Stomach (tissue), 4 donors: ENCODE measurements at regions not wholly inside any gene's neighbourhood (a gene's known extent, or its start where the extent isn't known, plus 50 kb on each side); places are given as distances from the start of the nearest gene placed in this dataset.

Experiments used
- CTCF ChIP-seq, 7 experiments: fragments of 450-650 bp in 4 of 7; fragments of 200-600 bp in 3 of 7; sonication (generic) in 3 of 7; IDR thresholded peaks; one replicate each; pipeline ENCODE4 v1.5.1; 2016 to 2019; ENCODE audit warnings: antibody characterized with exemption in 7 of 7, control low read depth in 2 of 7, mild to moderate bottlenecking in 1 of 7
- EP300 ChIP-seq: sonication (generic); formaldehyde crosslinking; IDR thresholded peaks from one replicate; pipeline ENCODE4 v1.6.1; 2017; ENCODE audit warnings: antibody characterized with exemption
- POLR2A ChIP-seq, 4 donors: fragments of 450-650 bp; IDR thresholded peaks; one replicate each; pipeline ENCODE4 v1.6.1; 2016; ENCODE audit warnings: antibody characterized with exemption in 4 of 4, control low read depth in 2 of 4, mild to moderate bottlenecking in 1 of 4, moderate library complexity in 1 of 4

GRCh38 chr20:53768329-53768728, 174.7 kb upstream of the ZNF217 start:
- TF ChIP-seq CTCF (IDR thresholded peaks at IDR 0.05) (no peak), EP300 (no peak), POLR2A (IDR thresholded peaks at IDR 0.05) (no peak)
